ENCODE measurements at regions not wholly inside any gene's neighbourhood (a gene's known extent, or its start where the extent isn't known, plus 50 kb on each side); places are given as distances from the start of the nearest gene placed in this dataset.
"Not testable (repeated sequence)": the region's sequence is repeated elsewhere in the genome, so short reads cannot be mapped to it uniquely, and the experiment has no call there.

GRCh38 chr7:112969946-112970345 is 116.7 kb downstream of the GPR85 start:
- Histone ChIP-seq H3K9me3 (ENCODE audit: low read length) (no peaks in the 10 kb centered on the region), H3K4me1 (ENCODE audit: insufficient read depth, low read length) (no peaks in the 10 kb centered on the region), H3K4me3 (ENCODE audit: low read length) (no peak overlapping the region), H3K27me3 (ENCODE audit: insufficient read depth, low read length) (no peaks in the 10 kb centered on the region), H3K36me3 (ENCODE audit: insufficient read depth, low read length) (no peaks in the 10 kb centered on the region), H2AFZ (ENCODE audit: low read depth, low read length) (no peak overlapping the region)

- no peaks in the 10 kb centered on the region for H3K4me1 ChIP-seq (ENCODE audit: insufficient read depth, low read length)
- H3K27me3 ChIP-seq (ENCODE audit: insufficient read depth, low read length): no peaks in the 10 kb centered on the region
- no peak overlapping the region for H2AFZ ChIP-seq (ENCODE audit: low read depth, low read length)
- no peaks in the 10 kb centered on the region for H3K36me3 ChIP-seq (ENCODE audit: insufficient read depth, low read length)
- no peak overlapping the region for H3K4me3 ChIP-seq (ENCODE audit: low read length)
- H3K9me3 ChIP-seq (ENCODE audit: low read length): no peaks in the 10 kb centered on the region
Observed at GRCh38 chr7:112965506-112965905, 121.1 kb downstream of the GPR85 start.

DNA sequence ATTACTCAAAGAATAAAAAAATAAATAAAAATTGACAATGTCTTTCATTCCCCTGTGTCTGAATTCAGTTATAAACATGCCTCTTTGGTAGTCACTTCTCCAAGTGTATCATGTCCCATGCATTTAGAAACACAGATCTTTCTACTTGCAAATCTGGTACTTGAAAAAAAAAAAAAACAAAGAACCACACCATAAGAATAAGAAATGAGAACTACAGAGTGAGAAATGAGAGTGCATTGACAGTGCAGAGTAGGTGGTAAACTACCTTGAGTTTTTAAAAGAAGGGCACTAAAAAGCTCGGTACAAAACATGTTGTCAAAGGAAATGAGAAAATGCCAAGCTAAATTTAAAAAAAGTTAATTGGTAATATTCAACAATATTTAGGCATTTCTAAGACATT is 123.0 kb downstream of the GPR85 start:
- Histone ChIP-seq H3K9me3 (ENCODE audit: low read length) (no peaks in the 10 kb centered on the region), H2AFZ (ENCODE audit: low read depth, low read length) (no peak overlapping the region), H3K27me3 (ENCODE audit: insufficient read depth, low read length) (no peaks in the 10 kb centered on the region), H3K4me1 (ENCODE audit: insufficient read depth, low read length) (no peaks in the 10 kb centered on the region), H3K36me3 (ENCODE audit: insufficient read depth, low read length) (no peaks in the 10 kb centered on the region), H3K4me3 (ENCODE audit: low read length) (no peak overlapping the region)

- Histone ChIP-seq H2AFZ (ENCODE audit: low read depth, low read length) (no peak overlapping the region), H3K4me1 (ENCODE audit: insufficient read depth, low read length) (no peaks in the 10 kb centered on the region), H3K27me3 (ENCODE audit: insufficient read depth, low read length) (no peaks in the 10 kb centered on the region), H3K9me3 (ENCODE audit: low read length) (no peaks in the 10 kb centered on the region), H3K36me3 (ENCODE audit: insufficient read depth, low read length) (no peaks in the 10 kb centered on the region), H3K4me3 (ENCODE audit: low read length) (no peak overlapping the region)
Observed at GRCh38 chr7:112962815-112963214, 123.8 kb downstream of the GPR85 start.

DNA sequence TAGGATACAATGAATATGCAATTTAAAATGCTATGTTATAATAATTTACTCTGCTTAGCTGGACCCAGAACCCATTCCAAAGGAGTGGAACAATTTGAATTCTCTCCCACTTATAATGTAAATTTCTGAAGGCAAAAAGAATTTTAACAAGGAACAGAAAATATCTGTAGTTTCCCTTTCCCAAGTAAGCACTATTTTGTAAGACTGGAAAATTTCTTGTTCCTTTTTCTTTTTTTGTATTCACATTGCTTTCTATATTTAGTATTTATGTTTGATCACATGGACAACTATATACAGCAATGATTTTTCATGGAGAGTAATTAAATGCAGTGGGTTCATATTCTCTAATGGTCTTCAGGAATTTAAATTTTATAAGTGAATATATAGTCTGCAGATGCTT is 127.4 kb downstream of the GPR85 start:
- Histone ChIP-seq H2AFZ (ENCODE audit: low read depth, low read length) (no peak overlapping the region), H3K4me1 (ENCODE audit: insufficient read depth, low read length) (no peaks in the 10 kb centered on the region), H3K4me3 (ENCODE audit: low read length) (no peak overlapping the region), H3K9me3 (ENCODE audit: low read length) (no peaks in the 10 kb centered on the region), H3K36me3 (ENCODE audit: insufficient read depth, low read length) (no peaks in the 10 kb centered on the region), H3K27me3 (ENCODE audit: insufficient read depth, low read length) (no peaks in the 10 kb centered on the region)

DNA sequence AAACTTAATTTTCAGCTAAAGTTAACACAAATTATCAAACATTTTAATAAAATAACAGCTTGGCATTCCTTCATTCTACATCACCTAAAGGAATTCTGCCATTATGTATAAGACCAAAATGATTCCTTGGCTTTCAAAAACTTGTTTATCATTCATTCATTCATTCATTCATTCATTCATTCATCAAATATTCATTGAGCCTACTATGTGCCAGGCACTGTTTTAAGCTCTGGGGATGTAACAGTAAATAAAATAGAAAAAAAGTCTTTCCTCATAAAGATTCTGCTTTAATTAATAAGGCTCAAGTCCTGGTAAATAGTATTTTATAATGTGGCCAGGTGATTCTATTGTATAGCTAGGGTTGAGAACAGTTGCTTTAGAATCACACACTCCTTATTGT is 127.9 kb downstream of the GPR85 start:
- Histone ChIP-seq H3K36me3 (ENCODE audit: insufficient read depth, low read length) (no peaks in the 10 kb centered on the region), H3K4me1 (ENCODE audit: insufficient read depth, low read length) (no peaks in the 10 kb centered on the region), H2AFZ (ENCODE audit: low read depth, low read length) (no peak overlapping the region), H3K9me3 (ENCODE audit: low read length) (no peaks in the 10 kb centered on the region), H3K4me3 (ENCODE audit: low read length) (no peak overlapping the region), H3K27me3 (ENCODE audit: insufficient read depth, low read length) (no peaks in the 10 kb centered on the region)

- H3K4me1 ChIP-seq (ENCODE audit: insufficient read depth, low read length): no peaks in the 10 kb centered on the region
- no peaks in the 10 kb centered on the region for H3K36me3 ChIP-seq (ENCODE audit: insufficient read depth, low read length)
- no peak overlapping the region for H3K4me3 ChIP-seq (ENCODE audit: low read length)
- H2AFZ ChIP-seq (ENCODE audit: low read depth, low read length): no peak overlapping the region
- no peaks in the 10 kb centered on the region for H3K27me3 ChIP-seq (ENCODE audit: insufficient read depth, low read length)
- H3K9me3 ChIP-seq (ENCODE audit: low read length): no peaks in the 10 kb centered on the region
Observed at GRCh38 chr7:112957901-112958300, 128.7 kb downstream of the GPR85 start.

- not testable (repeated sequence) for H3K9me3 ChIP-seq (ENCODE audit: low read length); H3K27me3 ChIP-seq (ENCODE audit: insufficient read depth, low read length); H3K36me3 ChIP-seq (ENCODE audit: insufficient read depth, low read length); H2AFZ ChIP-seq (ENCODE audit: low read depth, low read length); H3K4me1 ChIP-seq (ENCODE audit: insufficient read depth, low read length); H3K4me3 ChIP-seq (ENCODE audit: low read length)
Observed at GRCh38 chr7:112953031-112953430, 133.6 kb downstream of the GPR85 start.

GRCh38 chr7:112951070-112951469 is 135.6 kb downstream of the GPR85 start:
- H3K4me1 ChIP-seq (ENCODE audit: insufficient read depth, low read length): no peaks in the 10 kb centered on the region

GRCh38 chr7:112949682-112950081 is 136.9 kb downstream of the GPR85 start:
- not testable (repeated sequence) for H3K36me3 ChIP-seq (ENCODE audit: insufficient read depth, low read length); H2AFZ ChIP-seq (ENCODE audit: low read depth, low read length); H3K4me1 ChIP-seq (ENCODE audit: insufficient read depth, low read length); H3K27me3 ChIP-seq (ENCODE audit: insufficient read depth, low read length); H3K4me3 ChIP-seq (ENCODE audit: low read length); H3K9me3 ChIP-seq (ENCODE audit: low read length)

More at GRCh38 chr7:112951070-112951469, 135.6 kb downstream of the GPR85 start:
- Histone ChIP-seq H2AFZ (ENCODE audit: low read depth, low read length) (no peak overlapping the region), H3K9me3 (ENCODE audit: low read length) (no peaks in the 10 kb centered on the region), H3K27me3 (ENCODE audit: insufficient read depth, low read length) (peaks cover 2% of the 10 kb centered on the region), H3K4me3 (ENCODE audit: low read length) (no peak overlapping the region), H3K36me3 (ENCODE audit: insufficient read depth, low read length) (no peaks in the 10 kb centered on the region)

DNA sequence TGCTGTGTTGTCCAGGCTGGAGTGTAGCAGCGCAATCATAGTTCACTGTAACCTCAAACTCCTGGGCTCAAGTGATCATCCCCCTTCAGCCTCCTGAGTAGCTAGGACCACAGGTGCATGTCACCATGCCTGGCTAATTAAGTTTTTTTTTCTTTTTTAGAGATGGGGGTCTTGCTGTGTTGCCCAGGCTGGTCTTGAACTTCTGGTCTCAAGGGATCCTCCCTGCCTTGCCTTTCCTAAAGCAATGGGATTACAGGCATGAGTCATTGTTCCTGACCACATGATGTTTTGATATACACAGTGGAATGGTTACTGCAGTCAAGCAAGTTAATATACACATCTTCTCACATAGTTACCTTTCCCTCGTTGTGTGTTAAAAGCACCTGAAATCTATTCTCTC is 140.3 kb downstream of the GPR85 start:
- Histone ChIP-seq H3K9me3 (ENCODE audit: low read length) (no peaks in the 10 kb centered on the region), H2AFZ (ENCODE audit: low read depth, low read length) (no peak overlapping the region), H3K4me3 (ENCODE audit: low read length) (no peak overlapping the region), H3K27me3 (ENCODE audit: insufficient read depth, low read length) (peaks cover 2% of the 10 kb centered on the region), H3K36me3 (ENCODE audit: insufficient read depth, low read length) (no peaks in the 10 kb centered on the region), H3K4me1 (ENCODE audit: insufficient read depth, low read length) (no peaks in the 10 kb centered on the region)

DNA sequence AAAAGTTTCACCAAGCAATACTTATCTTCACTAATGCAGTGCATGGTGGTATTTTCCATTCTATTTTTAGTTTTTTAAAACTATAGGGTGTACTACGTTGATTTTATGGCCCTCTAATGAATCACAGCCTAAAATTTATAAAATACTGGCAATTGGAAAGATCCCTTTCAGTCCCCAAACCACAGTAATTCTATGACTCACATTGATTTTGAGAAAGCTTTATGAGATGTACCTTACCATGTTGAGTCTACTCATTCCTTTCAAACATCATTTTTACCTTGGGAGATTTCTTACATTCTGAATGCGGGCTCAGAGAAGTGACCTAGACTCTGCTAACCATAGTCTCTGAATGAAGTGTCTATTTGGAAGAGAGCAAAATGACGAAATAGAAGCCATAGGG is 141.6 kb downstream of the GPR85 start:
- Histone ChIP-seq H3K4me3 (ENCODE audit: low read length) (no peak overlapping the region), H3K27me3 (ENCODE audit: insufficient read depth, low read length) (peaks cover 2% of the 10 kb centered on the region), H2AFZ (ENCODE audit: low read depth, low read length) (no peak overlapping the region), H3K9me3 (ENCODE audit: low read length) (no peaks in the 10 kb centered on the region), H3K36me3 (ENCODE audit: insufficient read depth, low read length) (no peaks in the 10 kb centered on the region), H3K4me1 (ENCODE audit: insufficient read depth, low read length) (peaks cover 5% of the 10 kb centered on the region)

- Histone ChIP-seq H3K4me3 (ENCODE audit: low read length) (no peak overlapping the region), H2AFZ (ENCODE audit: low read depth, low read length) (no peak overlapping the region), H3K4me1 (ENCODE audit: insufficient read depth, low read length) (peaks cover 12% of the 10 kb centered on the region)
Observed at GRCh38 chr7:112942981-112943380, 143.6 kb downstream of the GPR85 start.

DNA sequence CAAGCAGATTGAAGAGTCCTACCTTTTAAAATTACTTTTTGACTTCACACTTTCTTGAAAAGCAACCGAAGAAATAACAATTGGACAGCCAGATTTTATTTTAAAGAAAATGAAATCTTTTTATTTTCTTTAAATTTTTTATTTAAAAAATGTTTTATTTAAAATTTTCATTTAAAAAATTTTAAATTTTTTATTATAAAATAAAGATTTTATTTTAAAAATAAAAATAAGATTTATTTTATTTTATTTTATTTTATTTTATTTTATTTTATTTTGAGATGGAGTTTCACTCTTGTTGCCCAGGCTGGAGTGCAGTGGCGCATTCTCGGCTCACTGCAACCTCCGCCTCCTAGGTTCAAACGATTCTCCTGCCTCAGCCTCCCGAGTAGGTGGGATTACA is 144.5 kb downstream of the GPR85 start:
- H3K36me3 ChIP-seq (ENCODE audit: insufficient read depth, low read length); H3K9me3 ChIP-seq (ENCODE audit: low read length); H3K4me3 ChIP-seq (ENCODE audit: low read length); H2AFZ ChIP-seq (ENCODE audit: low read depth, low read length); H3K27me3 ChIP-seq (ENCODE audit: insufficient read depth, low read length): not testable (repeated sequence)
- peaks cover 20% of the 10 kb centered on the region for H3K4me1 ChIP-seq (ENCODE audit: insufficient read depth, low read length)

More at GRCh38 chr7:112942981-112943380, 143.6 kb downstream of the GPR85 start:
- H3K27me3 ChIP-seq (ENCODE audit: insufficient read depth, low read length): peaks cover 2% of the 10 kb centered on the region
- no peaks in the 10 kb centered on the region for H3K9me3 ChIP-seq (ENCODE audit: low read length)
- no peaks in the 10 kb centered on the region for H3K36me3 ChIP-seq (ENCODE audit: insufficient read depth, low read length)
